Tibial nerve (tissue), 4 donors: ENCODE measurements at regions not wholly inside any gene's neighbourhood (a gene's known extent, or its start where the extent isn't known, plus 50 kb on each side); places are given as distances from the start of the nearest gene placed in this dataset.
"Not testable (repeated sequence)": the region's sequence is repeated elsewhere in the genome, so short reads cannot be mapped to it uniquely, and the experiment has no call there.

Experiments used
- EP300 ChIP-seq, 2 donors: sonication (generic); formaldehyde crosslinking; IDR thresholded peaks; one replicate each; pipeline ENCODE4 v1.6.1; 2017; ENCODE audit warnings: antibody characterized with exemption in 2 of 2, mild to moderate bottlenecking in 1 of 2
- POLR2A ChIP-seq, 2 donors: fragments of 450-650 bp; IDR thresholded peaks; one replicate each; pipeline ENCODE4 v1.6.1; 2017; ENCODE audit warnings: antibody characterized with exemption in 2 of 2, mild to moderate bottlenecking in 2 of 2, moderate library complexity in 2 of 2
- TF ChIP-seq, protein P1 (sequence below), 5 experiments: fragments of 200-600 bp in 3 of 5; fragments of 450-650 bp in 2 of 5; sonication (generic) in 3 of 5; IDR thresholded peaks; one replicate each; pipeline ENCODE4 v1.5.1; 2016 to 2019; ENCODE audit warnings: antibody characterized with exemption in 5 of 5, mild to moderate bottlenecking in 3 of 5, moderate library complexity in 2 of 5

- TF ChIP-seq, protein P1, sequence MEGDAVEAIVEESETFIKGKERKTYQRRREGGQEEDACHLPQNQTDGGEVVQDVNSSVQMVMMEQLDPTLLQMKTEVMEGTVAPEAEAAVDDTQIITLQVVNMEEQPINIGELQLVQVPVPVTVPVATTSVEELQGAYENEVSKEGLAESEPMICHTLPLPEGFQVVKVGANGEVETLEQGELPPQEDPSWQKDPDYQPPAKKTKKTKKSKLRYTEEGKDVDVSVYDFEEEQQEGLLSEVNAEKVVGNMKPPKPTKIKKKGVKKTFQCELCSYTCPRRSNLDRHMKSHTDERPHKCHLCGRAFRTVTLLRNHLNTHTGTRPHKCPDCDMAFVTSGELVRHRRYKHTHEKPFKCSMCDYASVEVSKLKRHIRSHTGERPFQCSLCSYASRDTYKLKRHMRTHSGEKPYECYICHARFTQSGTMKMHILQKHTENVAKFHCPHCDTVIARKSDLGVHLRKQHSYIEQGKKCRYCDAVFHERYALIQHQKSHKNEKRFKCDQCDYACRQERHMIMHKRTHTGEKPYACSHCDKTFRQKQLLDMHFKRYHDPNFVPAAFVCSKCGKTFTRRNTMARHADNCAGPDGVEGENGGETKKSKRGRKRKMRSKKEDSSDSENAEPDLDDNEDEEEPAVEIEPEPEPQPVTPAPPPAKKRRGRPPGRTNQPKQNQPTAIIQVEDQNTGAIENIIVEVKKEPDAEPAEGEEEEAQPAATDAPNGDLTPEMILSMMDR (IDR thresholded peaks at IDR 0.05), result not testable (repeated sequence)
- TF ChIP-seq EP300, POLR2A (IDR thresholded peaks at IDR 0.05): not testable (repeated sequence)
Observed at GRCh38 chr15:56791521-56791920, 58.2 kb upstream of the ZNF280D start.
